Breast epithelium (tissue), 4 donors: ENCODE measurements at regions not wholly inside any gene's neighbourhood (a gene's known extent, or its start where the extent isn't known, plus 50 kb on each side); places are given as distances from the start of the nearest gene placed in this dataset.

Source experiments
- DNase-seq, 2 donors: peaks; one replicate each; pipeline ENCODE4 v3.0.0-alpha.2; 2019; ENCODE audit warnings: low spot score in 2 of 2
- H3K27ac ChIP-seq, 2 donors: fragments of 200-600 bp; sonication (generic) in 1 of 2; one replicate each; pipeline ENCODE4 v1.5.1; 2016 to 2019; ENCODE audit warnings: mild to moderate bottlenecking in 1 of 2
- H3K27me3 ChIP-seq, 2 donors: fragments of 200-600 bp; sonication (generic) in 1 of 2; one replicate each; pipeline versions ENCODE4 v1.5.1 to v1.6.0; 2017 to 2019; ENCODE audit warnings: control low read depth in 1 of 2, mild to moderate bottlenecking in 1 of 2
- H3K36me3 ChIP-seq: fragments of 200-600 bp; one replicate; pipeline ENCODE4 v1.5.1; 2019
- H3K4me1 ChIP-seq, 2 donors: fragments of 200-600 bp; sonication (generic); one replicate each; pipeline ENCODE4 v1.5.1; 2016 to 2019; ENCODE audit warnings: control low read depth in 1 of 2
- H3K4me3 ChIP-seq, 3 donors: fragments of 200-600 bp; sonication (generic); 1 replicate in 2 of 3; 2 replicates in 1 of 3; pipeline ENCODE4 v1.5.1; 2016 to 2019; ENCODE audit warnings: mild to moderate bottlenecking in 3 of 3, moderate library complexity in 2 of 3
- H3K9me3 ChIP-seq, 2 donors: fragments of 200-600 bp; sonication (generic) in 1 of 2; one replicate each; pipeline ENCODE4 v1.5.1; 2016 to 2019; ENCODE audit warnings: control low read depth in 1 of 2
- CTCF ChIP-seq, 3 donors: fragments of 450-650 bp; IDR thresholded peaks; one replicate each; pipeline ENCODE4 v1.5.1; 2016 to 2017; ENCODE audit warnings: antibody characterized with exemption in 3 of 3, mild to moderate bottlenecking in 3 of 3, moderate library complexity in 3 of 3
- POLR2A ChIP-seq: fragments of 450-650 bp; IDR thresholded peaks from one replicate; pipeline ENCODE4 v1.6.1; 2016; ENCODE audit warnings: antibody characterized with exemption, mild to moderate bottlenecking, moderate library complexity
- POLR2AphosphoS5 ChIP-seq, 3 donors: sonication (generic); formaldehyde crosslinking; IDR thresholded peaks; one replicate each; pipeline ENCODE4 v1.6.1; 2017; ENCODE audit warnings: antibody characterized with exemption in 3 of 3
- intact Hi-C: fragments of 100-400 bp; cut with DNase I; formaldehyde crosslinking; loops from one replicate; pipeline ENCODE4 v1.15.1; 2023; ENCODE audit warnings: low total_unique reads

- intact Hi-C loops, result no loop called here
- no peaks in the 10 kb centered on the region for H3K27me3 ChIP-seq
- no peak for DNase-seq
- no peak for TF ChIP-seq POLR2A
- no peak for TF ChIP-seq POLR2AphosphoS5 (IDR thresholded peaks at IDR 0.05)
- no peak for TF ChIP-seq CTCF (IDR thresholded peaks at IDR 0.05)
- H3K27ac ChIP-seq, result no peak overlapping the region
- no peaks in the 10 kb centered on the region for H3K9me3 ChIP-seq
- H3K36me3 ChIP-seq, result no peaks in the 10 kb centered on the region
- H3K4me1 ChIP-seq, result no peaks in the 10 kb centered on the region
- no peak overlapping the region for H3K4me3 ChIP-seq
These were observed 347.3 kb downstream of the MFSD1 start for GRCh38 chr3:159149131-159149530.

- H3K4me3 ChIP-seq, result no peak overlapping the region
- H3K27ac ChIP-seq, result no peak overlapping the region
- no peak for DNase-seq
- no peak for TF ChIP-seq POLR2AphosphoS5 (IDR thresholded peaks at IDR 0.05)
- no peak for TF ChIP-seq POLR2A
- no peak for TF ChIP-seq CTCF (IDR thresholded peaks at IDR 0.05)
- H3K9me3 ChIP-seq, result no peaks in the 10 kb centered on the region
- intact Hi-C loops, result no loop called here
- H3K27me3 ChIP-seq, result no peaks in the 10 kb centered on the region
- H3K4me1 ChIP-seq, result no peaks in the 10 kb centered on the region
- H3K36me3 ChIP-seq, result no peaks in the 10 kb centered on the region
These were observed 347.8 kb downstream of the MFSD1 start for GRCh38 chr3:159149633-159150032.

- TF ChIP-seq CTCF (IDR thresholded peaks at IDR 0.05) (no peak), POLR2A (no peak), POLR2AphosphoS5 (IDR thresholded peaks at IDR 0.05) (no peak)
- H3K9me3 ChIP-seq, result no peaks in the 10 kb centered on the region
- no peaks in the 10 kb centered on the region for H3K27me3 ChIP-seq
- H3K4me1 ChIP-seq, result no peaks in the 10 kb centered on the region
- no peak overlapping the region for H3K27ac ChIP-seq
- no peak for DNase-seq
- no peak overlapping the region for H3K4me3 ChIP-seq
- H3K36me3 ChIP-seq, result no peaks in the 10 kb centered on the region
- intact Hi-C loops, result no loop called here
These were observed 348.3 kb downstream of the MFSD1 start for GRCh38 chr3:159150180-159150579.

- H3K27ac ChIP-seq, result no peak overlapping the region
- no peaks in the 10 kb centered on the region for H3K9me3 ChIP-seq
- H3K36me3 ChIP-seq, result no peaks in the 10 kb centered on the region
- intact Hi-C loops, result no loop called here
- no peaks in the 10 kb centered on the region for H3K4me1 ChIP-seq
- H3K4me3 ChIP-seq, result no peak overlapping the region
- TF ChIP-seq CTCF (IDR thresholded peaks at IDR 0.05) (no peak), POLR2AphosphoS5 (IDR thresholded peaks at IDR 0.05) (no peak), POLR2A (no peak)
- H3K27me3 ChIP-seq, result no peaks in the 10 kb centered on the region
- no peak for DNase-seq
These were observed 349.3 kb downstream of the MFSD1 start for GRCh38 chr3:159151130-159151529.

- TF ChIP-seq CTCF (IDR thresholded peaks at IDR 0.05), result no peak
- TF ChIP-seq POLR2A, result no peak
- TF ChIP-seq POLR2AphosphoS5 (IDR thresholded peaks at IDR 0.05), result no peak
- Histone ChIP-seq H3K27ac (no peak overlapping the region), H3K4me3 (no peak overlapping the region), H3K36me3 (no peaks in the 10 kb centered on the region), H3K4me1 (no peaks in the 10 kb centered on the region), H3K27me3 (no peaks in the 10 kb centered on the region), H3K9me3 (no peaks in the 10 kb centered on the region)
- intact Hi-C loops, result no loop called here
- no peak for DNase-seq
These were observed 355.4 kb downstream of the MFSD1 start for GRCh38 chr3:159157275-159157674.
